ENCODE measurements at regions not wholly inside any gene's neighbourhood (a gene's known extent, or its start where the extent isn't known, plus 50 kb on each side); places are given as distances from the start of the nearest gene placed in this dataset.
"Not testable (repeated sequence)": the region's sequence is repeated elsewhere in the genome, so short reads cannot be mapped to it uniquely, and the experiment has no call there.

- intact Hi-C loops (cut with DNase I): no loop called here
- H3K27ac ChIP-seq: no peak overlapping the region
- ATAC-seq (no peak), DNase-seq (no peak)
- H3K27me3 ChIP-seq: no peaks in the 10 kb centered on the region
- no peaks in the 10 kb centered on the region for H3K9me3 ChIP-seq
- H3K36me3 ChIP-seq (replicated peaks in 1 of 2; ENCODE audit: insufficient read depth in 1 of 2, low read depth in 2 of 2): no peaks in the 10 kb centered on the region
- H3K4me1 ChIP-seq: no peaks in the 10 kb centered on the region
- no peak overlapping the region for H3K4me3 ChIP-seq
- 85 to 91% methylated on average over 3 of the region's 3 CpGs for WGBS, 2 donors
- TF ChIP-seq, protein P1, sequence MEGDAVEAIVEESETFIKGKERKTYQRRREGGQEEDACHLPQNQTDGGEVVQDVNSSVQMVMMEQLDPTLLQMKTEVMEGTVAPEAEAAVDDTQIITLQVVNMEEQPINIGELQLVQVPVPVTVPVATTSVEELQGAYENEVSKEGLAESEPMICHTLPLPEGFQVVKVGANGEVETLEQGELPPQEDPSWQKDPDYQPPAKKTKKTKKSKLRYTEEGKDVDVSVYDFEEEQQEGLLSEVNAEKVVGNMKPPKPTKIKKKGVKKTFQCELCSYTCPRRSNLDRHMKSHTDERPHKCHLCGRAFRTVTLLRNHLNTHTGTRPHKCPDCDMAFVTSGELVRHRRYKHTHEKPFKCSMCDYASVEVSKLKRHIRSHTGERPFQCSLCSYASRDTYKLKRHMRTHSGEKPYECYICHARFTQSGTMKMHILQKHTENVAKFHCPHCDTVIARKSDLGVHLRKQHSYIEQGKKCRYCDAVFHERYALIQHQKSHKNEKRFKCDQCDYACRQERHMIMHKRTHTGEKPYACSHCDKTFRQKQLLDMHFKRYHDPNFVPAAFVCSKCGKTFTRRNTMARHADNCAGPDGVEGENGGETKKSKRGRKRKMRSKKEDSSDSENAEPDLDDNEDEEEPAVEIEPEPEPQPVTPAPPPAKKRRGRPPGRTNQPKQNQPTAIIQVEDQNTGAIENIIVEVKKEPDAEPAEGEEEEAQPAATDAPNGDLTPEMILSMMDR (IDR thresholded peaks at IDR 0.05): no peak
- TF ChIP-seq POLR2A (IDR thresholded peaks at IDR 0.05): no peak
Observed at GRCh38 chr5:165407352-165407751, 1901.9 kb downstream of the MAT2B start.

- Histone ChIP-seq H3K4me1 (no peaks in the 10 kb centered on the region), H3K9me3 (no peaks in the 10 kb centered on the region), H3K4me3 (no peak overlapping the region), H3K36me3 (replicated peaks in 1 of 2; ENCODE audit: insufficient read depth in 1 of 2, low read depth in 2 of 2) (no peaks in the 10 kb centered on the region), H3K27me3 (no peaks in the 10 kb centered on the region), H3K27ac (no peak overlapping the region)
- WGBS, 2 donors: 84 to 96% methylated on average over 1 of the region's 1 CpG
- TF ChIP-seq POLR2A (IDR thresholded peaks at IDR 0.05): no peak
- TF ChIP-seq, protein P1 (IDR thresholded peaks at IDR 0.05): no peak
- intact Hi-C loops (cut with DNase I): no loop called here
- DNase-seq (no peak), ATAC-seq (no peak)
Observed at GRCh38 chr5:165410476-165410875, 1905.1 kb downstream of the MAT2B start.

GRCh38 chr5:165411532-165411931 lies 1906.1 kb downstream of the MAT2B start:
- H3K4me3 ChIP-seq; ATAC-seq; DNase-seq; intact Hi-C loops (cut with DNase I); H3K9me3 ChIP-seq; H3K36me3 ChIP-seq (replicated peaks in 1 of 2; ENCODE audit: insufficient read depth in 1 of 2, low read depth in 2 of 2); H3K27me3 ChIP-seq; H3K4me1 ChIP-seq; H3K27ac ChIP-seq: not testable (repeated sequence)
- WGBS, 2 donors: 75 to 86% methylated on average over 1 of the region's 1 CpG

- Histone ChIP-seq H3K4me1 (peaks cover 38% of the 10 kb centered on the region), H3K4me3 (no peak overlapping the region), H3K9me3 (no peaks in the 10 kb centered on the region), H3K27ac (peak overlapping the region in 1 of 4 donors; percentile 2), H3K27me3 (no peaks in the 10 kb centered on the region), H3K36me3 (replicated peaks in 1 of 2; ENCODE audit: insufficient read depth in 1 of 2, low read depth in 2 of 2) (no peaks in the 10 kb centered on the region)
- DNase-seq (no peak), ATAC-seq (no peak)
- intact Hi-C loops (cut with DNase I): no loop called here
- TF ChIP-seq, protein P1 (IDR thresholded peaks at IDR 0.05): no peak
- TF ChIP-seq POLR2A (IDR thresholded peaks at IDR 0.05): no peak
- WGBS, 2 donors: 55 to 61% methylated on average over 4 of the region's 4 CpGs
Observed at GRCh38 chr5:165420493-165420892, 1915.1 kb downstream of the MAT2B start.

DNA sequence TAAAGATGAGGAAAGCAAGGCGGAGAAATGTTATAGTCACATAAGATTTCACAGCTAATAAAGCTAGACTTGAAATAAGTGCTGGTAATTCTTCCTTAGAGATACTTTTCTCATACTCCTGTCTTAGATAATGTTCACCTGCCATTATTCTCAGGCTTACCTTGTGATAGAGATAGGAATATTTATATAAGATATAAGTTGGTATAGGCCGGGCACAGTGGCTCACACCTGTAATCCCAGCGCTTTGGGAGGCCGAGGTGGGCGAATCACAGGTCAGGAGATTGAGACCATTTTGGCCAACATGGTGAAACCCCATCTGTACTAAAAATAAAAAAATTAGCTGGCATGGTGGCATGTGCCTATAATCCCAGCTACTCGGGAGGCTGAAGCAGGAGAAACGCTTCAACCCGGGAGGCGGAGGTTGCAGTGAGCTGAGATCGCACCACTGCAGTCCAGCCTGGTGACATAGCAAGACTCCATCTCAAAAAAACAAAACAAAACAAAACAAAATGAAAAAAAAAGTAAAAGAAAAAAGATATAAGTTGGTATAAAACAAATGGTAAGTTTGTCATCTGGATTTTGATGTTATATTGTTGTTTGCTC lies 1918.4 kb downstream of the MAT2B start:
- Histone ChIP-seq H3K27me3 (no peaks in the 10 kb centered on the region), H3K9me3 (no peaks in the 10 kb centered on the region), H3K27ac (peak overlapping the region; percentile 25 to 58 (median 44)), H3K4me1 (peaks cover 38% of the 10 kb centered on the region), H3K4me3 (no peak overlapping the region), H3K36me3 (replicated peaks in 1 of 2; ENCODE audit: insufficient read depth in 1 of 2, low read depth in 2 of 2) (no peaks in the 10 kb centered on the region)
- ATAC-seq: peak; percentile 85
- TF ChIP-seq, protein P1 (IDR thresholded peaks at IDR 0.05): no peak
- no peak for TF ChIP-seq POLR2A (IDR thresholded peaks at IDR 0.05)
- intact Hi-C loops (cut with DNase I): no loop called here
- WGBS, 2 donors: 32 to 41% methylated on average over 10 of the region's 10 CpGs
- peak; percentile 22 to 60 (median 28) for DNase-seq
